Heart left ventricle (tissue), 13 donors: ENCODE measurements at regions not wholly inside any gene's neighbourhood (a gene's known extent, or its start where the extent isn't known, plus 50 kb on each side); places are given as distances from the start of the nearest gene placed in this dataset.

Experiments
- CTCF ChIP-seq, 12 donors: fragments of 200-600 bp; sonication (generic) in 4 of 12; IDR thresholded peaks; one replicate each; pipeline versions ENCODE4 v1.5.0 to v1.8.0; 2018 to 2022; ENCODE audit warnings: antibody characterized with exemption in 12 of 12, mild to moderate bottlenecking in 5 of 12
- POLR2A ChIP-seq, 2 donors: fragments of 450-650 bp; IDR thresholded peaks; one replicate each; pipeline ENCODE4 v1.6.1; 2017; ENCODE audit warnings: antibody characterized with exemption in 2 of 2, mild to moderate bottlenecking in 2 of 2, moderate library complexity in 2 of 2
- donor health status: ischemic (EF 13 %, LVEDD 7.1; RV severe dilation, severe dysfunction).
- donor health status: DM: no; HTN: yes; CAD: no.
- donor health status: DM: no; HTN: no; CAD: no.
- donor health status: ischemic (EF 25% LVEDD 6.9; RV normal size, moderate dysfunction).
- donor health status: ischemic (EF 25% LVEDD 5.7; RV mildly dilated, moderate dysfunction).
- donor health status: ischemic (EF 35%, LVEDD 5.7; RV mildly dilated, moderate dysfunction).
- donor health status: nonischemic (EF 11% LVEDD 7.7; RV severe dilation, severe dysfunction).
- donor health status: DM: yes; HTN: yes; CAD: no.
- donor health status: PGD.
- donor health status: ischemic (EF 29% LVEDD 5.4; RV normal size, mild dysfunction).
- donor health status: nonischemic (EF 23%, LVEDD 6.1; RV moderate dilation, normal function).

GRCh38 chr17:51479303-51479702 lies 219.0 kb downstream of the UTP18 start:
- TF ChIP-seq CTCF (IDR thresholded peaks at IDR 0.05) (no peak), POLR2A (IDR thresholded peaks at IDR 0.05) (no peak)
